ENCODE measurements at regions not wholly inside any gene's neighbourhood (a gene's known extent, or its start where the extent isn't known, plus 50 kb on each side); places are given as distances from the start of the nearest gene placed in this dataset.

GRCh38 chr15:98143116-98143515 is 182.6 kb downstream of the ARRDC4 start:
- no peak for DNase-seq (ENCODE audit: low spot score)

- DNase-seq (ENCODE audit: low spot score), result no peak
Observed at GRCh38 chr15:98144388-98144787, 183.9 kb downstream of the ARRDC4 start.

GRCh38 chr15:98146031-98146820 is 185.7 kb downstream of the ARRDC4 start:
- no peak for DNase-seq (ENCODE audit: low spot score)

GRCh38 chr15:98147415-98147814 is 186.9 kb downstream of the ARRDC4 start:
- no peak for DNase-seq (ENCODE audit: low spot score)

- no peak for DNase-seq (ENCODE audit: low spot score)
Observed at GRCh38 chr15:98150084-98150483, 189.6 kb downstream of the ARRDC4 start.

- DNase-seq (ENCODE audit: low spot score), result no peak
Observed at GRCh38 chr15:98150536-98150935, 190.0 kb downstream of the ARRDC4 start.

- DNase-seq (ENCODE audit: low spot score), result no peak
Observed at GRCh38 chr15:98151096-98151495, 190.6 kb downstream of the ARRDC4 start.

GRCh38 chr15:98152156-98152555 is 191.7 kb downstream of the ARRDC4 start:
- no peak for DNase-seq (ENCODE audit: low spot score)

- DNase-seq (ENCODE audit: low spot score), result peak; percentile 13
Observed at GRCh38 chr15:98154863-98155262, 194.4 kb downstream of the ARRDC4 start.

GRCh38 chr15:98155356-98155755 is 194.9 kb downstream of the ARRDC4 start:
- no peak for DNase-seq (ENCODE audit: low spot score)

- no peak for DNase-seq (ENCODE audit: low spot score)
Observed at GRCh38 chr15:98160236-98160635, 199.7 kb downstream of the ARRDC4 start.

- DNase-seq (ENCODE audit: low spot score), result no peak
Observed at GRCh38 chr15:98163319-98164045, 203.0 kb downstream of the ARRDC4 start.

GRCh38 chr15:98164571-98164970 is 204.1 kb downstream of the ARRDC4 start:
- no peak for DNase-seq (ENCODE audit: low spot score)

GRCh38 chr15:98164986-98165385 is 204.5 kb downstream of the ARRDC4 start:
- DNase-seq (ENCODE audit: low spot score), result no peak

GRCh38 chr15:98167722-98168268 is 207.3 kb downstream of the ARRDC4 start:
- DNase-seq (ENCODE audit: low spot score), result no peak

GRCh38 chr15:98169551-98169950 is 209.0 kb downstream of the ARRDC4 start:
- DNase-seq (ENCODE audit: low spot score), result peak; percentile 6

- no peak for DNase-seq (ENCODE audit: low spot score)
Observed at GRCh38 chr15:98174286-98174685, 213.8 kb downstream of the ARRDC4 start.

- DNase-seq (ENCODE audit: low spot score), result no peak
Observed at GRCh38 chr15:98174841-98175240, 214.3 kb downstream of the ARRDC4 start.

- peak; percentile 34 for DNase-seq (ENCODE audit: low spot score)
Observed at GRCh38 chr15:98177966-98178592, 217.6 kb downstream of the ARRDC4 start.

GRCh38 chr15:98178861-98179260 is 218.4 kb downstream of the ARRDC4 start:
- no peak for DNase-seq (ENCODE audit: low spot score)

GRCh38 chr15:98187549-98187948 is 227.0 kb downstream of the ARRDC4 start:
- no peak for DNase-seq (ENCODE audit: low spot score)

- no peak for DNase-seq (ENCODE audit: low spot score)
Observed at GRCh38 chr15:98190914-98191313, 230.4 kb downstream of the ARRDC4 start.
